ENCODE measurements at regions not wholly inside any gene's neighbourhood (a gene's known extent, or its start where the extent isn't known, plus 50 kb on each side); places are given as distances from the start of the nearest gene placed in this dataset.

DNA sequence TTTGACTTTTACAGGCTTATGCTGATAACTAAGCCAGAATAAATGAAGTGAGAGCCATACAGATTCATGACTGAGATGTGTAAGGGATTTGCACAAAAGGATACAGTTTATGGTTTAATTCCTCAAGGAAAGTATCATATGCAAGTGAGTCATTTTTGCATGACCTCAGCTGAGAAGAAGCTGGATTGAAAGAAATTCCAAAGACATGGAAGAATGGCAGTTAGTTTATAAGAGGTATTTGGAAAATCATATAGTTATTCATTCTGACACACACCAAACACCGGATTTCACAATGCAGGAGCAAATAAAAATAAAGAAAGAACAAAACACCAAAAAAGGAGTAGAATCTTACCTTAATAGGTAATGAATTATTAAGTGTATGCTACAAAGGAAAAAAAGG, 83.2 kb upstream of the RND3 start:
- no peak for DNase-seq

DNA sequence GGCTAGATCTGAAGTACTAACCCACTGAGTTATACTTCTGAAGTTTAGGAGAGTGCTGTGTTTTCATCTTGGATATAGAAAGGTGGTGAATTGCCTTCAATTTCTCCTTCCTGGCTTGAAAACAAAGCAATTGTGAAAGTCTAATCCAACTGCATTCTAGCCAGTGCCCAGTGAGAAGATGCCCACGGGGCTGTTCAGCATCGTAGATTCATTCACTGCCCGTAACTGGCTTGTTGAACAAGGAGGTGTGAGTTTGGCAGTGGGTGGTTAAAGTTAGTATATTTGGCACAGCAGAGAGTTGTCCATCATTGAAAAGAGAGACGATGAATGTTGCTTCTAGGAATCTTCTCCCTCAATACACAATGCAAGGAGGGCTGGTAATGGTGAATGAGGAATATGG, 82.3 kb upstream of the RND3 start:
- DNase-seq = no peak

DNA sequence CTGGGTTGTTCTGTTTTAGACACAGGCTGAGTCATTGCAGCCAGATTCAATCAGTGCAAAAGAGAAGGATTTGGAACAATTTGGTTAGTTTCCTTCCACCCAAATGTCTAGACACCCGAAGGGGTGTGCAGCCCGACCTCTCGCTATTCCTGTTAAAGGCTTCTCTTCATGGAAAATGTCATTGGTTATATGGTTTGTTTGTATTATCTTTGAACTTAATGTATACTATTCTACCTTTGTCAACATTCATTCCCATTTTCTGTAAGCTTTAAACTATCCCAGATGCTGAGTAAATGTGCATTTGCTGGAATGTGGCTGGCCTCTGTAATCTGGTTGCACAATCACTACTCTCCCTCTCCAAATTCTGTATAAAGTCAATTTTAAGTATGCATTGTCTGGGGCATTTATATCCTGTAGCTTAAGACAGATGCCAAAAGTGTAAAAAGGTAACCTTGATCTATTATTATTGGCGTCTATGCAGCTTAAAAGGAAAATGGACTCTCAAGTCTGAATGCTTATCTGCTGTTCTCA, 80.4 kb upstream of the RND3 start:
- DNase-seq = no peak

DNA sequence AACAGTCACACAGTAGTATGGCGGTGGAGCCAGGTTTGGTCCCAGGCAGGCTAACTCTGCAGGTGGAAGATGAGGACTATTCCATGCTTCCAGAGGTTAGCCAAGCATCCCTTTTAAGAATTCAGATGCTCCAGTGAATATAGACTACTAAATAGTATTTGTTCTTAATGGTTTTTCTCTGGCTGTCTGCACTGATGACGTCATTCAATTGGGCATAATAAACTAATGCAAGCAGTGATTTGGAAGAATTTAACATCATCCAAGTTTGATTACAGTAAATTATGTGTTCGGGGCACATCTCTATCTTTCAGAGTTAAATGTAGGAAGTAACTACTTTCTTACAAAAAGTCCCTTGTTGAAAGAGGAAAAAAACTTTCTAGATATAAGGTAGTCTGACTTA, 78.8 kb upstream of the RND3 start:
- DNase-seq = no peak

DNA sequence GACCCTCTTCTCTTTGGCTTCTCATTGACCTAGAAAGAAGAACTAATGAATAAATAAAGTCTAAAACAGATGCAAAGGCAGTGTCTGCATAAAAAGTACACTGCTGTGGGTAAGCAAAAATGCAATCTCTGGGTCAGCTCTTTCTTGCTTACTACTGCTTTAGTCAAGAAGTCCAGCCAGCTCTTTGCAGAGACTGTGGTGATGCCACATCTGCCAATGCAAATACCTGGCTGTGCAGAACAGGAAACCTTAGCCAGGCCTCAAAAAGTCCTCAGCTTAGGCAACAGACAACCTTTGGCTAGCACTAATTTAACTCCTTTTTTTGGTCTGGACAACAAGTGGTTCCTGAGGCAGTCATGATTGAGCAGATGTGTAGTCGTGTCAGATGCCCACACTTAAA, 73.6 kb upstream of the RND3 start:
- no peak for DNase-seq

DNA sequence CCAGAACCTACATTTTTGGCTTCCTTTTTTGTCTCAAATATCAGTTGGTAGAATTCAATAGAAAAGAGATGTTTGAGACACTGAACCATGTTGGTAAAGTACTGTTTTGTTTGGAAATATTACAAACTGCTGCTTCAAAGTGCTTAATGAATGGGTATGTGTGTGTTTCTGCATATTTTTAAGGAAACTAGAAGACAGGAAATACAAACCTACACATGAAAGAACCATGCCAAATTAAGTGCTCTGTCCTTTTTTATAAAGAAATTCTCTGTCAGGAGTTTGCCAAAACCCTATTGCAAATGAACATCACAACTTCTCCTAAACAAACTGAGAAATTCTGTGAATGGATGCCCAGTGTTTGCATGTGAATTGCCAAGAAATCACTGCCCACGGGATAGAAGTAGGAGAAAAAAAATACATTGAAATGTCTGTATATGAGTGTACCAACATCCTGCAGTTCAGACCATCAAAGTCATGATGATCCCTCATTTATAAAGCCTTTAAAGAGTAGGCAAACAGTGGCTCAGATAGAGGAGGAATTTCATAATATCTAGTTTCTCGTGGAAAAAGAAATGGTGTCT, 69.6 kb upstream of the RND3 start:
- no peak for DNase-seq

DNA sequence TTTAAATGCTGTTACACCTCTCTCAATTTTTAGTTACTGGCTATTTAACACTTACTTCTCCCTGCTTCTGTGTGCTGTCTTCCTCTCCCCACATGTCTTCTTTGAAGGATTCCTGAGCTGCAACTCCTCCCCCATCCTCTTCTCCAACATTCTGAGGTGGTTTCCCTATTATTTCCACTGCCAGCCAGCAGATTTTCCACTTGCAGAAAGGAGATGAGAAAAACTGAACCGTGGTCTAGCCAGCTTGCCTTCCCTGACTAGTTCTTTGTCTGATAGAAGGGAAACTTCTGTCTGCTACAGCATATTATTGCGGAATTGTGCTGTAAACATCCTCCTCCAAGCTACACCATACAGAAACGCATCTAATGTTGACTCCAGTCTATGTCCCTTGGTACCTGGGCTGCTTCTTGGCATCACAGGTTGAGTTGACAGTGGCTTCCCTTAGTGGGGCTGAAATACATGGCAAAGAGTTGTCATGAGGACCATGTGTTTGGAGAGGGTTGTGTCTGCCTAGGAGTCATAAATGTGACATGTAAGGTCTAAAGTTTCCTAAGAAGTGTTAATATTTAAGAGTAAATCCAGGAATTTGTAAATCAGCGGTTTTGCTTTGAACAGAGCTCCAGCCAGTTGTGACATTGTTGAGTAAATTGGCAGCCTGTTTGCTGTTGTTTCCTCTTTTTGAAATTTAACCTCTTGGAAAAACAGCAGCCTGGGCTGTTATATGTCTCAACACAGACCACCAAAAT, 68.3 kb upstream of the RND3 start:
- no peak for DNase-seq

DNA sequence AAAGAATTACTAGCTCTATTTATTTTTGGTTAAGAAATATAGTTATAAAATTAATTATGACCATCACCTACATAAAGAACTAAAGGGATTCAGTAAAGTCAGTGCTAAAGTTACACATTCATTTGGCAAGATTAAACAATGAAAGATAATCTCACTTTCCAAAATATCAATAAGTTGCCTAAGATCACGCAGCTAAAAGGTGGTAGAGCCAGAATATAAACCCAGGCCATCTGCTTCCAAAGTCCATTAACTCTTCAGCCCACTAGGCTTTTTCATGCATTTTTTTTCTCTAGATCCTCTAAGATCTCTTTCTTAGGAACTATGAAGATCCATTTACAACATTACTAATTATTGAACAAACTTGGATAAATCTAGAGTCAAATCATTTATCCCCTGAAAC, 66.6 kb upstream of the RND3 start:
- no peak for DNase-seq

DNA sequence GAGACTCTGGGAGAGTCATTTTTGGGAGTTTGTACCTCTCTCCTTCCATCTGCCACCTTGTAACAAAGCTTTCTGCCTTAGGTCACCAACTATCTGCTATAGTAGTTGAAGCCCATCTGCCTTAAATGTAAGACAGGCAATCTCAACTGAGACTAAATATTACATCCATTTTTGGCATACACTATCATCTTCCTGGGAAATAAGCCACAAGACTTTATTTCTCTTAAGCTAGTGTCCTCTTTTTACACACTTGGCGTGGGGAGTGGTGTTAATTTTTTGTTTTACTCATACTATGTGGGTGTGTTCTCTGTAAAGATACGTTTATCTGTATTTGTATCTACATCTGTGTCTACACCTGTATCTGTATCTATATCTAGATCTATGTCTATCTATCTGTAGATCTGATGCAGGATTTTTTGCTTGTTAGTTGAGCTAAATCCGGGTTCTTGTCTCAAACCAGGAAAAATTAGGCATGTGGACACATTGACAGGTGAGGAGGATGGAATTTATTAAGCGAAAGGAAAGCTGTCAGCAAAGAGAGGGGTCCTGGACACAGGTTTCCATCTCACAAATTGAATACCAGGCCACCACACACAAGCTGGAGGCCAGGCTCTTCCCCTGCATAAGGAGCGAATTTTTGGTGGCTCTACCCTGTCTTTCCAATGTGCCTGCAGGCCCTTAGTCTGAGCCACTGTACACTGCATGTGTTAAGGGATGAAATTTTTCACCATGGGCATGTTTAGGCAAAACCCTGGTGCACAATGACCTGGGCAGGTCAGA, 64.8 kb upstream of the RND3 start:
- DNase-seq = no peak

DNA sequence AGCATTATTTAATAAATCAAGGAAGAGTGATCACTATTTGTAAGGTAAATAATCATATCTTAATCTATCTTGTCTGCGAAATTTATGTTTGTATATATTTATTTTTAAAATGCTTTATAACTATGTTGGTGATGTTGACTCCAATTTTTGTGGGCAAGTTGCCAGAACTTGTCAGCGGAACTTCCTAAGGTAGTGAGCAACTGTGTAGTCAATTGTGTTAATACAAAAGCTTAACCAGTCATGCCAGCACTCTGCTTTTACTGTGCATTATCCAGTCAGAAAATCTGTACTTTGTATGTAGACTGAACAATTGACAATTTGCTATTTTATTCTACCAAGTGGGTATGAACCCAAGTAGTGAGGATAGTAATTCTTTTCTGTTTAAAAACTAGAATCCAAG, 61.9 kb upstream of the RND3 start:
- no peak for DNase-seq

DNA sequence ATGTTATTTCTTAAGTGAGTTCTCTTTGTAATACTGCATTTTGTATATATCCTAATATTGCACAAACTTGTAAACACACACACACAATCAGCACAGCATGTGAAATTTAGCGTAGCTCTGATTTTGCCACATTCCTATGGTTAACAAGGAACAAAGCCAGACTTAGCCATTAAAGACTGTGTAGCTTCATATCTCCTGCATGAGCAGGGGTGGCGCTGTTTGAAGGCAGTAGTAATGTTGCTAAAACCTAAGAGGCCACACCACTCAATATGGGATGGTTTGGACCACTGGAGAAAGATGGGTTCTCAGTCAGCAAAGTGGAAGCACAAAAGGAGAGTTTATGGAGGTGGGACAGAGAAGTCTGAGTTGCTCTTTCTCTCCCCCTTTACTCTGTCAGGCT, 61.1 kb upstream of the RND3 start:
- DNase-seq = no peak

DNA sequence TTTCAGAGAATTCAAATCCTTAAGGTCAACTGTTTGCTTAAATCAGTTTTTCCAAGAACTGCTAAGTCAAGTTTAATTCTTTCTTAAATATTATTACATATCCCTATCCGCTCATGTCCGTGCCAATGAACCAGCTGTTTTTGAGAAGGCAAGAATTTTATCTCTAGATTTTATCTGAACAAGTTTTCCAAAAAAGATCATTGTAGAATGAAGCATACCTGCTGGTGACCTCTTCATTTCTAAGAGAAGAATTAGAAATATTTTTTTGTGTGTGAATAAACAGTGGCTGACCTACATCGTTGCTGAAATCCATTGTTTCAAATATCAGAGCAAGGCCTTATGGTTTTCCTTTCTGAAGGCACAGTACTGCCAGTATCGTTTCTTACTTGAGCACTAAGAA, 58.4 kb upstream of the RND3 start:
- no peak for DNase-seq

DNA sequence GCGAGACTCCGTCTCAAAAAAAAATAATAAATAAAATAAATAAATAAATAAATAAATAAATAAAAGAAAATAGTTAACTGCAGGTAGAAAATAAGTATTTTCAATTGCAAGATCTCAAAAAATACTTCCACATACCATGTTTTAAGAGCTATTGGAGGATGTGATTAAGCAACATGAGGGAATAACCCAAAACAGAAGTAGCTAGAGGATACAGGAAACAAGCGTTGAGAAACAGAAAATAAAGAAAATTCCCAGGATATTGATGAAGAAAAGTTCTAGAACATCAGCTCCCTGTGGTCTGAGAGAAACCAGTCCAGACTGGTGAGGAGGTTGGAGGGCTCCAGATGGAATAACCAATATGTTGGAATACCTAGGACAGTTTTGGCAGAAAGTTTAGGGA, 57.3 kb upstream of the RND3 start:
- DNase-seq = no peak

DNA sequence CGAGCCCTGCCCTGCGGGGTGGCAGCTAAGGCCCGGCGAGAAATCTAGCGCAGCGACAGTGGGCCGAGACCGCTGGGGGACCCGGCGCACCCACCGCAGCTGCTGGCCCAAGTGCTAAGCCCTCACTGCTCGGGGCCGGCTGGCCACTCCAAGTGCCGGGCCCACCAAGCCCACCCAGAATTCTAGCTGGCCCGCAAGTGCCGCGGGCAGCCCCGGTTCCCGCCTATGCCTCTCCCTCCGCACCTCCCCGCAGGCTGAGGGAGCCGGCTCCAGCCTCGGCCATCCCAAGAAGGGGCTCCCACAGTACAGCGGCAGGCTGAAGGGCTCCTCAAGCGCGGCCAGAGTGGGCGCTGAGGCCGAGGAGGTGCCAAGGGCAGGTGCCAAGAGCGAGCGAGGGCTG, 55.2 kb upstream of the RND3 start:
- DNase-seq = no peak

DNA sequence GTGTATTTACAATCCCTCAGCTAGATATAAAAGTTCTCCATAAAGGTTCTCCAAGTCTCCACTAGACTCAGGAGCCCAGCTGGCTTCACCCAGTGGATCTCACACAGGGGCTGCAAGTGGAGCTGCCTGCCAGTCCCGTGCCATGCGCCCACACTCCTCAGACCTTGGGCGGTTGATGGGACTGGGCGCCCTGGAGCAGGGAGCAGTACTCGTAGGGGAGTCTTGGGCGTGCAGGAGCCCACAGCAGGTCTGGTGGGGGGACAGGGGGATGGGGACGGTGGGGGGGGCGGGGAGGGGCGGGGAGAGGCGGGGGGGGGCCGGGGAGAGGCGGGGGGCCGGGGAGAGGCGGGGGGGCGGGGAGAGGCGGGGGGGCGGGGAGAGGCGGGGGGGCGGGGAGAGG, 54.7 kb upstream of the RND3 start:
- no peak for DNase-seq

DNA sequence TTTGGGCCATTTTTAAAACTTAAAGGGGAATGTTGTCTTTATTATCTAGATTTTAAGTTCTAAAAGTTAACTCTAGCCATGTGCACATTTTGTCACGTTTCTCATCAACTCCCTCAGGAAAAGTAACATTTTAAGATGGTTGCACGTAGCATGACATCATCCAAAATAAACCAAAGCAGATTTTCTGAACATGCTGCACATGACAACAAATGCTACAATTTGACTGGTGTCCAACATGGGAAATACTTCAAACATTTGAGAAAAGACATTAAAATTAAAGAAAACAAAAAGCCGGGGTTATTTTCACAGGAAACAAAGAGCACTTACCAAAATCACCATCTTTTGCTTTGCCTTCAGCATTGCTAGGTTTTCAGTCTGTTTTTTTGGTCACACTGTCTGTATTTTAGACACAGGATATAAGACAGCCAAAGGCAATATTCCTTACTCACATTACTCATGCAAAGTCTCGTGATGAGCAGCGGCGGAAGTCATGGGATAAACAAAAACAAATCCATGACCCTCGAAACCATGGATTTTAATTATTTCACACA, 51.3 kb upstream of the RND3 start:
- no peak for DNase-seq
